CD4-positive, alpha-beta T cell treated with Interferon alpha-2 for 1 hour (primary cell): ENCODE measurements at regions not wholly inside any gene's neighbourhood (a gene's known extent, or its start where the extent isn't known, plus 50 kb on each side); places are given as distances from the start of the nearest gene placed in this dataset.
"Not testable (repeated sequence)": the region's sequence is repeated elsewhere in the genome, so short reads cannot be mapped to it uniquely, and the experiment has no call there.

Source experiments
- DNase-seq, 2 donors: peaks; one replicate each; pipeline ENCODE4 v3.0.0-alpha.2; 2020 to 2022

DNA sequence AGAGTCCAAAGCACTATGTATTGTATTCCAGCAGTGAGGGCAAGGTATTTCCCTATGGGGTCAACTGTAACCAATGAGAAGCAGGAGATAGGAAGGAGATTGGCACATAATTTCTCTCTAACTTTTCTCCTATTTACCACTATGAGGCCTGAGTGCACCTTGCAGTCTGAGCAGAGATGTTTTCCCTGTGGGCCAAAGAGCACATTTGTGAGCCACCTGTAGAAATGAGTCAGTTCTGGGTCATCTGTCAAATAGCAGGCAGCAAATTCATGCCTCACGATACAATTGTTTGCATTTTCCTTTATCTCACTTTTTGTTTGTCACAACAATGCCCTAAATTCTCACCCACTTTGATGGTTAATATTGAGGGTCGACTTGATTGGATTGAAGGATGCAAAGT lies 547.2 kb upstream of the NCAM2 start:
- no peak for DNase-seq

DNA sequence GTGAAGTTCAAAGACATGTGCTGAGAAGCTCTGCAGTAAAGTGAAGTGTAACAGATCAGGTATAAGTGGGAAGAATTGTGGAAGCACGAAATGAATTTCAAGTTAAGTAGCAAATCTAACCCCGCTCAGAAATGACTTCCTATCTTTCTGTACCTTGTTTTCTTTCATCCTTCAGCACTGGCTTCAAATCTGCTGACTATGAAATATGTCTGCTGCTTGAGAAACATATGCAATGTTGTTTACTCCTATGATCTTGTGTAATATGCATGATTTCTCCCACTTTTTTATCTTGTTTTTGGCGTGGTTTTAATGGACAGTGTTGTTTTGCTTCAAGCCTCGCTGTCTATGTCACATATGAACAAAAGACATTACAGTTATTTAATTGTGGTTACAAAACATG lies 545.3 kb upstream of the NCAM2 start:
- DNase-seq: no peak

- DNase-seq: no peak
Measured at GRCh38 chr21:20459838-20460237, 538.4 kb upstream of the NCAM2 start.

DNA sequence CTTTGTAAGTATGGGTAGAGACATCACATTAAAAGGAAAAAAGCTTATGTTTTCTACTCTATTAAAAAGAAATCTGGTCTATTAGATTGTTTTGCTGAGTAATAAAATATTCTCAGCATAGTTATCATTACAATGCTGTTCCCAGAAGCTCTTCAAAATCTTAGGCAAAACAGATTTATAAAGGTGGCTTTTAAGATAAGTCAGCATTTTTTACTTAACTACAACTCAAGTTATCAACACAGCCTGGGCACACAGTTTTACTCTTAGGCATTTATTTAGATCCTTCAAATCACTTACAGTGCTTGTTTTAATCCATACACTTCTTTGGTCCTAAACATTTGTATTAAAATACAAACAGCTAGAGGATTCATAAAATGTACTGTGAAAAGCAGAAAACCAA lies 534.8 kb upstream of the NCAM2 start:
- no peak for DNase-seq

DNA sequence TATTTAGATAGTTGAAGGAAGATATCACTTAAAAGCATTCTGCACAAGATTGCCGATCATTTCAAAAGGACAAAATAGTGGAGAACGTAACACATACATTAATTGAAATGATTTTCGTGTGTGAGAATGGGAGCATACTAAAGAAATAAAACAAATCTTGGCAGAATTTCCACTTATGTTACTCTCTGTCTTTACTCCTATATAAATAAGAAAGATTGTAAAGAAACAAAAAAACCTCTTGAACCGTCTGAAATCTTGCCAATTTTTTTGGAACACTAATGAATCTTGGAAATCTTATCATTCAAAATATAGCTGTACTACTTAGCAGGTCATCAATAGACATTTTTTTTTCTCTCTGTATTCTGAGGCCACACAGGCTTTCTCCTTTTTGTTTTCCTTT lies 528.8 kb upstream of the NCAM2 start:
- DNase-seq: no peak

DNA sequence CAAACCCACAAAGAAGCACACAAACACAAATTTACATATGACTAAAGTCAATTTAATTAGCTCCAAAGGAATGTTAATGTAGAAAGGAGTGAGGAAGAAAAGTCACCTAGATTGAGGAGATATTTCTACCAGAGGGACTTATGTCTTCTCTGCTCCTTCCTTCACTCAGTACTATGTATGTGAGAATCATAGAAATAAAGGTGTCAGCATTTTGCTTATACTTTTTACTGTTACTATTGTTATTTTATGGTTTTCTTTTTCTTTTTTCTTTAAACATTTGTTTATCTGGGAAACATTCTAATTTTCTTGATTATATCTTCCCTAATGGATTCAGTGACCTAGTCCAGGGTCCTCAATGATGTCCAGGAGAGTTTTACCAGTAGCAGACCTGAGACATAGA lies 511.9 kb upstream of the NCAM2 start:
- no peak for DNase-seq

DNA sequence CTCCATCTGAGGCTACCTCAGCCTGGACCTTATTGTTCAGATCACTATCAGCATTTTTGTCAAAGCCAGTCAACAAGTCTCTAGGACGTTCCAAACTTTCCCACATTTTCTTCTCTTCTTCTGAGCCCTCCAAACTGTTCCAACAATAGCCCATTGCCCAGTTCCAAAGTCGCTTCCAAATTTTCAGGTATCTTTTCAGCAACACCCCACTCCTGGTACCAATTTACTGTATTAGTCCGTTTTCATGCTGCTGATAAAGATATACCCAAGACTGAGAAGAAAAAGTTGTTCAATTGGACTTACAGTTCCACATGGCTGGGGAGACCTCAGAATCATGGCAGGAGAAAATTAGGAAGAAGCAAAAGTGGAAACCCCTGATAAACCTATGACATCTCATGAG lies 495.3 kb upstream of the NCAM2 start:
- DNase-seq: not testable (repeated sequence)

DNA sequence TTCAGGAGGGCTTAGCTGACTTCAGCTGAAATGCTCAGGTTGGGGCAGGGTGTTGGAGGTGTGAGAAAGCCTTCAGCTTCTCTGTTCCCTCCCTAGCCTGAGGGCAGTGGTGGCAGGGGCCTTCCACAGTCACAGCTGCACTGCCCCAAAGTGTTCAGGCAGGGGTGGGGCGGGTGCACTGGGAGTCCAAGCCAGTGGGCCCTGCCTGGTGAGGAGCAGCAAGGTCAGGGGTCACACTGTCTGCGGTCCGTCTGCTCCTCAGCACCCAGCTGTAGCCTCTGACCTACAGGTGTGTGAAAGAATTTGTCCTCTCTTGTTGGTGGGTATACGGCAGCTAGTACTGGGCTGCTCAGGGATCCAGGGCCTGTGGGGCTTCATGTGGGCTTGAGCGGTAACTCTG lies 490.4 kb upstream of the NCAM2 start:
- no peak for DNase-seq

DNA sequence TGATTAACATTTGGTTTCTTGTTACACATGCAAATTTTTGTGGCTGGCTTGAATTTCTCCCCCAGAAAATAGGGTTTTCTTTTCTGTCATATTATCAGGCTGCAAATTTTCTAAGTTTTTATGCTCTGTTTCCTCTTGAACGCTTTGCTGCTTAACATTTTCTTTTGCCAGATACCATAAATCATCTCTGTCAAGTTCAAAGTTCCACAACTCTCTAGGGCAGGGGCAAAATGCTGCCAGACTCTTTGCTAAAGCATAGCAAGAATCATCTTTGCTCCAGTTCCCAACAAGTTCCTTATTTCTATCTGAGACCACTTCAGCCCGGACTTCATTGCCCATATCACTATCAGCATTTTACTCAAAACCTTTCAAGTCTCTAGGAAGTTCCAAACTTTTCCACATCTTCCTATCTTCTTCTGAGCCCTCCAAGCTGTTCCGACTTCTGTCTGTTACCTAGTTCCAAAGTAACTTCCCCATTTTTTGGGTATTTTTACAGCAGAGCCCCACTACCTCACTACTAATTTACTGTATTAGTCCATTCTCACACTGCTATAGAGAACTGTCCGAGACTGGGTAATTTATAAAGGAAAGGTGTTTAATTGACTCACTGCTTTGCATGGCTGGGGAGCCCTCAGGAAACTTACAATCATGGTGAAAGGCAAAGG lies 486.9 kb upstream of the NCAM2 start:
- no peak for DNase-seq

DNA sequence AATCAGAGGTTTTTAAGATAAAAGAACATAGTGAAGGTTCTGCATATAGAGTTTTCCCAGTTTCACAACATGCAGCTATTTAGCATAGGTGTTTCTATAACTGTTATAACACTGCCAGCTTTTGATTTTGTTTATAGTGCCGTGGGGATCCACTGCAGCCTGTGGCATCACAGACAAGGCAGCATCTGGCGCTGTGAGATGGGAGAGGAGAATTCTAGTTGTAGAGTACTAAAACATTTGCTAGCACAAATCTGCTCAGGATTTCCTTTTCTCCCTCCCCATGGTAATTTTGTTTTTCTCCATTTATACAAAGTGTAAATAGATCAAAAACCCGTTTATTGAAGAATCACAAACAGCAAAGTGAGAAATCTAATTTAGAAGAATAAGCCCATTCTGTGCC lies 482.8 kb upstream of the NCAM2 start:
- no peak for DNase-seq

- no peak for DNase-seq
Measured at GRCh38 chr21:20519076-20519475, 479.1 kb upstream of the NCAM2 start.

- no peak for DNase-seq
Measured at GRCh38 chr21:20522611-20523010, 475.6 kb upstream of the NCAM2 start.

DNA sequence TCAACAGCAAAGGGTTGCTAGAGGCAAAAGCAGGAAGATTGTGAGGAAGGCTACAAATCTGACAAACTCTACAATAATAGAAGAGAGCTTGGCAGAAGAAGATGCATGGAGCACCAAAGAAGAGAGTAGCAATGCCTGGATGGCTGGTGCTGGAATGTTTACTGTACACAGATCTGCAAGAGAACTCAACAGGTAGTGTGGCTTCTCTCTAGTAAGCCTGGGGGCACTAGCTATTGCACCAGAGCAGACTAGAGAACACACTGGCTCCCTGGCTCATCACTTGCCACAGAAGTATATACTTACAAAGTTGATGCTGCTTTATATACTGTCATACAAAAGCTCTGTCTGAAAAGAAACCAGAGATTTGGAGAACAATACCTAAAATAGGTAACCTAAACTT lies 475.0 kb upstream of the NCAM2 start:
- DNase-seq: no peak

GRCh38 chr21:20527731-20528460 lies 470.3 kb upstream of the NCAM2 start:
- no peak for DNase-seq

DNA sequence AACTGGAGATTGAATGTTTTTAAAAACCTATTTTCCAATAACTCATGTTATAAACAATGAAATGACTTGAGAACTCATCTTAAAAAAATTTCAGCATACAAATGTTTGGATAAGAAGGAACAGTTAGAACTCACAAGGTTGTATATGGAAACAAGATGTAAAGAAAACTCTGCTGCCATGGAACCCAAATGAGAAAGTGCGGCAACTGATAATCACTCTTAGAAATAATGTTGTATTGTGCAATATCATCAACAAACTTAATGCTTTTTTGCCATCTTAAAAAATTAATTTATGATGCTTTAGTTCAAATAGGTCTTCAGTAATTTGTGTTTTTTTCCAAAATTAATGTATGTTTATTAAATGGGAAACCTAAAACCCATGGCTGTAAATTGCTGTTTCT lies 461.1 kb upstream of the NCAM2 start:
- no peak for DNase-seq

DNA sequence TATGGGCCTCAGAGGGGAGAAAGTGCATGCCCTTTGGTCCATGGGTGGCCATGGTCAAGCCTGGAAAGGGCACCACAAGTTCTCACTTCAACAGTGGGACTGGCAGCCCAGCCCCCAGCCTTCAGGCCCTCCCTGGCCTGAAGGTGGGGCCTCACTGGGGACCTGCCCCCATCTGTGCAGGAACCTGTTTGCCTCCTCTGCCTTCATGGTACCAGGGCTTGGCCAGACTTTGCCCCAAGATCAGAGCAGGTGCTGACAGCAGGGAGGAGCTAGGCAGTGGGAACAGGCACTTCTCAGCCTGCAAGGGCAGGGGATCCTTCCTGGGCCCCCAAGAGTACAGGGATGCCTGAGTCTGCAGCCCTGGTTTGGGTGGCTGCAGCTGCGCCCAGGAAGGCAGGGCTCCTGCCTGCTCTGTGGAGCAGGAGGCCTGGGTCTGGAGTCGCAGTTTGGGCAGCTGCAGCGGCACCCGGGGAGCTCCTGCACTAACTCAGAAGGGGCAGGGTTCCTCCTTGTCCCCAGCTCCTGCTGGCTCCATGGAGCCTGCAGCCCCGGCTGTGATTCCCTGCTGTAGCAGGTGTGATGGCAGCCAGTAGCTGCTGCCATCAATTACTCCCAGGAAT lies 460.1 kb upstream of the NCAM2 start:
- DNase-seq: no peak

DNA sequence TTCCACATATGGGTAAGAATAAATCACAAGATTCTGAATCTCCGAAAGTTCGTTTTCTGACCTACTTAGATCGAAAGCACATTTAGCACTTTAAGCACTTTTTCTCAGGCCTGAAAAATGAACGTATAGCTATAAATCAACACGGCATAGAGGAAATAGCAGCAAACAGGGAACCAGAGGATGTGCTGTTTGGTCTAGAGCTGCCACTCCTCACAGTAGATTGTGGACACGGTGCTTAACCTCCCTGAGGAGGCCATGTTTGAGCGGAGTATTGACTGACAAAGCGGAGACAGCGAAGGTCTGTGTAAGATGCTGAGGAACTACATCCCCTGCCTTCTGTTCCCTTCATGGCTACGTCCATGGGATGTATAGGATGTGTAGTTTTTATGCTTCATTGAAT lies 452.8 kb upstream of the NCAM2 start:
- no peak for DNase-seq

DNA sequence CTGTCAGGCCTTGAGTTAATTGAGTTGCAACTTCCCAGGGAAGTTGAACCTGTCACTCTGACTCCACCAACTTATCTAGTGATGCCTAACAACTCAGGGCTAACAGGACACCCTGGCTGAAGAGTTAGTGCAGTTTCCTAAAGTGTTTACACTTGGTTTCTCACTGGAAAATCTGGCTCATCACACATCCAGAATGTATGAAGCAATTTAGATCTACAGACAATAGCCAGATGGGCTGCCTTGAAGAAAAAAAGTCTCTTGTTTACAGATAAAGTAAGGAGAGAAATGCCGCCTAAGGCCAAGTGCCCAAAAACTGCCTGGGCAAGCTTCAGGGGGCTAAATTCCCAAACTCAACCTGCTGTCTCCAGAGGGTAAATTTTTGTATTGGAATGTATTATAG lies 446.3 kb upstream of the NCAM2 start:
- no peak for DNase-seq

DNA sequence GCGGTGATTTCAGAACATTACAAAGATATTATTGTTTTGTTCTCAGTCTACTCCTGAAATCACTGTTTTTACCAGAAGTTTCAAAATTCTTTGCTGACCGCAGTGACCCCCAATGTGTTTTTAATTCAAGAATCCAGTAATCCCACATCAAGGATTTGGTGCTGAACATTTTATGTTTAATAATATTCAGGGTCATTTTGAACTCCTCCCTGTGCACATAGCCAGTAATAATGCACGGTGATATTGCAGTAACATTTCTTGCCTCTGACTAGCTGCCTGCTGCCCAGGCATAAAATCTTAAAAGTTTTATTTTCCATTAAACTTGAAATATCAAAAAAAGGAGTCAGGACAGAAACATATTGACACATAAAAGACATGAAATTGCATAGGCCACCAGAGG lies 443.4 kb upstream of the NCAM2 start:
- no peak for DNase-seq

DNA sequence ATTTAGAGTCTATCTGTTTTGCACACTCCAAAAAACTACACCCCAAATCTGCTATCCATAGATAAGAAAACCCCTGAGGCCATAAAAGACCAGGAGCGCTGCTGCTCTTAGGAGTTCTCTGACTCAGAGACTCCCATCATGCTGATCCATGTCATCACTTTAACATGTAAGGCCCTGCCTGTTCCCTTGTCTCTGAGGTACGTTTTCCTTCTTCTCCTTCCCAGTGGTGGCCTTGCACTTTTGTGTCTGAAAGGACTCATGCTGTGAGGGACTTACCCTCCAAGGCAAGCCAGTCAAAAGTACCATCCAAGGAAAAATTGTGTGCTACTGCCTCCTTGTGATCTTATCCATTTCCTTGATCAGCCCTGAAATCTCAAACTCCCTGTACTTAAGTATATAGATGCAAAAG lies 427.4 kb upstream of the NCAM2 start:
- no peak for DNase-seq

DNA sequence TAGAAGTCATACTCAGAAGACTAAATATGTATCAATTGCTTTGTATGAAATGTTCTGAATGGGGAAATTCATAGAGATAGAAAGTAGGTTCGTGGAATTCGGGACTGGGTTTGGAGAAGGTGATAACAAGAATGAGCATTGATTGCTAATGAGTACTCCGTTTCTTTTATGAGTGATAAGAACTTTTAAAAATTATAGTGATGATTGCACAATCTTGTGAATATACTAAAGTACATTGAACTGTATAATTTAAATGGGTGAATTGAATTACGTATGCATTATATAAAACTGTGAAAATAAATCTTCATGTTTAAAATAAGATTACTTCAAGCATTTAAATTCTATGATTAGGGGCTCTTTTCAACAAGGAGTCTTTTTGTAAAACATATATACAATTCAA lies 425.6 kb upstream of the NCAM2 start:
- DNase-seq: no peak

GRCh38 chr21:20581361-20581760 lies 416.8 kb upstream of the NCAM2 start:
- DNase-seq: no peak

DNA sequence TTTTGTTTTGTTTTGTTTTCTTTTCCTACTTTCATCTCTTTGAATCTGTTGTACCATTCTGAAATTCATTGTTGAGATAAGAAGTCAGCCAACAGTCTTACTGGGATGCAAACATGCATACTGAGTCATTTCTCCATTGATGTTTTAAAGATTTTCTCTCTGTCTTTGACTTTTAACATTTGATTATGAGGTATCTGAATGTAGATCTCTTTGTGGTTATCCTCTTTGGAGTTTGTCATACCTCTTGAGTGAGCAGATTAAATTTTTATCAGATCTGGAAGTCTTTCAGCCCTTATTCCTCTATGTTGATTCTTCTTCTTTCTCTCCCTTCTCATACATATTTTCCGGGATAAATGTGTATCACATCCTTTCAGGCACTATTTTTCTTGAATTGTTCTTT lies 406.9 kb upstream of the NCAM2 start:
- no peak for DNase-seq

DNA sequence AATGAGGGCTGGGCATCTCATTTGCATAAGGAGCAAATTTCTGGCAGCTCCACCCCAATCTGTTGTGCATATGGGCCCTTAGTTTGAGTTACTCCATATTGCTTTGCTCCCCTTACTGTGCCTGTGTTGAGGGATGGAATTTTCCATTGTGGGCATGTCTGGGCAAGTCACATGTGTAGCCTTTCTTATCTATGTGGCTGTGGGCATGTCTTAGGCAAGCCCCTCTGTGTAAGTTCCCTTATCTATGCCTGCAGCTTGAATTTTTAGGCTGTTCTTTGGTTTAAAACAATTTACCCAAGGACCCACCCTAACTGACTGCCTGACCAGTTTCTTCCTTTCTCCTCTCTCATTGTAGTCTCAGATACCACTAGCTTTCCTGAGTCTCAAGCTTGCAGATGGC lies 405.7 kb upstream of the NCAM2 start:
- DNase-seq: no peak

- no peak for DNase-seq
Measured at GRCh38 chr21:20603236-20603635, 395.0 kb upstream of the NCAM2 start.
